HG03159 (cell line): ENCODE measurements at regions not wholly inside any gene's neighbourhood (a gene's known extent, or its start where the extent isn't known, plus 50 kb on each side); places are given as distances from the start of the nearest gene placed in this dataset.
"Not testable (repeated sequence)": the region's sequence is repeated elsewhere in the genome, so short reads cannot be mapped to it uniquely, and the experiment has no call there.

Experiments
- ATAC-seq: cut with Tn5 transposase; IDR thresholded peaks from one replicate; pipeline ENCODE4 v1.9.1; 2021; ENCODE audit warnings: mild to moderate bottlenecking, moderate library complexity; ENCODE audit not compliant: unreplicated experiment

DNA sequence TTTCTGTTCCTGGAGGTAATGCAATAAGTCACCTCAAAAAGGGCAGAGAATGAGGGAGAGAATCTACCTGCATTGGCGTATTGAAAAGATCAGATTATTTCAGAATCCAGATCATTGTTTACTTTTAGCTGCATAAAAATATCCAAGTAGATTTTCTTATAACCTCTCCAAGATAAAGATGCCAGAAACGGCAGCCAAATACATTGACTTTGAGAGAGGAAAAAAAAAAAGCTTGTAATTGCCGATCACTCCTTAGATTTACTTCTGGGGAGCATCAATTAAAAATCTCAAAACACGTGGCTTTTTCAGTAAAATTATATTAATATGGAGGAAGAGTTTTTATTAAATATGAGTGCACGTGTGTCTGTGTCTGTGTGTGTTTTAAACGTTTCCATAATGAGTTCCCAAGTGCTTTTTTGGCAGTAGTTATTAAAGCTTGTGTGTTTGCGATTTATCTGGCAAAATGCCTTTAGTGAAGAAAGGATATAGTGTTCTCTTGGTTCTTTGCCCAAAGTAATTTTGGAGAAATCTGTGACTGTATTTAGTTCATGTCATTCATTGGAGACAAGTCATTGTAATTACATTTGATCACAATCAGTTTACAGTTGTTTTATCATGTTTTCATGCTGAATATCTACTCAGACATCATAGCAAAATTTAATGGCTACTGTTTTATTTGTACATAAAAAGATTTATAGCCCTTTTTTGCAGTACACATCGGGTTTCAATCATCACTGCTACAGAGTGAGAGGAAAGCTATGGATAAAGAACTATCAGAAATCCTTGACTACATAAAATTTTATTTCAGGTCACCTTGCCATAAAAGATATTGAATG lies 176.1 kb downstream of the TM9SF2 start:
- ATAC-seq = no peak

DNA sequence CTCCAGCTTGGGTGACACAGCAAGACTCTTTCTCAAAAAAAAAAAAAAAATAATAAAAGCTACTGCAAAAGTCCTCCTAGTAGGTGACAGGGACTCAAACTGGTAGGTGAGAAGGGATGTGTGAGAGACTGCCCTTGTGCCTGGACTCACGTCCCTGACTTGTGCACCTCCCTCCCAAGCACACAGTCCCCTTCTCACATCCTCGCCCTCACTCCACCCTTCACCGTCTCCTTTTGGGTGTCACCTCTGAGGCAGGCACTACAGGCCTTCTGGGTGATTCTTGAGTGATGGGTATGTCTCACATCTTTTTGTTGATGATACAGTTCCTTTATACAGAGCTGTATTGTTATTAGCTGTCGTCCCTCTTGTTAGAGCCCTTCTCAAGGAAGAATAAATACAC lies 170.5 kb downstream of the TM9SF2 start:
- ATAC-seq = no peak

DNA sequence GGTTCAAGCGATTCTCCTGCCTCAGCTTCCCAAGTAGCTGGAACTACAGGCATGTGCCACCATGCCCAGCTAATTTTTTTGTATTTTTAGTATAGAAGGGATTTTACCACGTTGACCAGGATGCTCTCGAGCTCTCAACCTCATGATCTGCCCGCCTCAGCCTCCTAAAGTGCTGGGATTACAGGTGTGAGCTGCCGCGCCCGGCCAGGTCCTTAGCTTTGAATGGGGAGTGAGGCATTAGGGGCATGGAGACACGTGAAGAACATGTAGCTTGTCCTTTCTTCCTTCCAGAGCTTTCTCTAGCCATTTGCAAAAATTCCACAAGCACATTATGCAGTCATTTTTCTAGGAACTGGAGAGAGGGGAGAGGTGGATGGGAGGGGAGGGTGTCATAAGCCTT lies 167.8 kb downstream of the TM9SF2 start:
- not testable (repeated sequence) for ATAC-seq

DNA sequence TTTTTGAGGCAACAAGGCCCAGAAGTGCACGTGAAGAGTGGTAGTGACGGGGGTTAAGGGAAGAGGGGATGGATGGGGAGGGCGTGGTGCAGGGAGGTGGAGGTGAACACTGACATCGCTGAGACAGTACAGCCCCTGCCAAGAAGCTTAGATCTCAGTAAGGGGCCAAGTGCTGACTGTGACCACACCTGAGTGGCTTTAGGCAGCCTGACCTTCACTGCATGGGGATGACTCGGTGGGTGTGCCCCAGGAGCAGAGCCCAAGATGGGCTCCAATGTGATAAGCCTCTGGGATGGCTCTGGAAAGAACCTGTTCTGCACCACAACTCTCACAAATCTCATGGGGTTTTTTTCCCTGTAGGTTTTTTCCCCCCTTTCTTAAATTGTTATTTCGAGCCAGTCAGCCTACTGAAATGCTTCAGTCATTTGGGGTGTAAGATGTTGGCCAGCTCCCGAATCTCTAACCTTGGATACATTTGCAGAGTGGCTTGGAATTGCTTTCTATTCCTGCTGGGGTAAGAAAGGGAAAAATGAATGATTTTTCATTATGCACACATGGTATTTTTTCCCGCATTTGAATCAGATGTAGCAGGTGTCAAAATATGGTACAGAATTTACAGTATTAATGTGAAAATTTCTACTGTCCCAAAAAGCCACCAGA lies 165.0 kb downstream of the TM9SF2 start:
- ATAC-seq = no peak

DNA sequence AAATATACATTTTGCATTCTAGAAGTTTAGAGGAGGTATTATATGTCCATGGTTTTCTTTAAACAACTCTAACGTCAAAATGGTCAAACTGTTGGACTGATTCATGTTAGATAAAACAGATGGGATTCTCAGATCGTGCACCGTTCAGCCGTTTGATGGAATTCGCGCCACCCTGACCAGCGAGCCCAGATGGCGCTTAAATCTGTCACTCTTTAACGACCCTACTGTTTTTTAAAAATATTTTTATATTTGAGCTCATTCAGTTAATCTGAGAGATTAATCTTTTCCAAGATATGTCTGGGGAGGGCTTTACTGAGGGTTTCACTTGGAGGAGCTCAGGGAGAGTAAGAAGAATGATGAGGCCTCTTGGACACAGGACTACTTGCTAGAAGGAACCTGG lies 164.4 kb downstream of the TM9SF2 start:
- ATAC-seq = no peak

DNA sequence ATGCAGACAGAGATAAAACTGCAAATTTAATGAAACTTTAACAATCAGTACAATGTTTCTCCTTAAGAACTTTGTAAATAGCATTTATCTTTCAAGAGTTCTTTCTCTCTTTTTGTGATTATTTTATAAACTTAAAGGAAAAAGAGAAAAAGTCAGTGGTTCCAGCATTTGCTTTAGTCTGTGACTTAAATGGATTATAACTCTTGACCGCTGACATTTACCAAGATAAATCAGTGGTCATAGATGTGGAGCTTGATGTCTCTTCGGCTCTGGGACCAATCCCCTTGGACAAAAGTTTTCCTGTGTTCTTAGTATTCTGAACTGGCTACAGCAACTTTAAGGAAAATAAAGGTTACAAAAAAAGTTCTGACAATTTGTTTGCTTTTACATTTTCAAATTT lies 162.6 kb downstream of the TM9SF2 start:
- no peak for ATAC-seq

DNA sequence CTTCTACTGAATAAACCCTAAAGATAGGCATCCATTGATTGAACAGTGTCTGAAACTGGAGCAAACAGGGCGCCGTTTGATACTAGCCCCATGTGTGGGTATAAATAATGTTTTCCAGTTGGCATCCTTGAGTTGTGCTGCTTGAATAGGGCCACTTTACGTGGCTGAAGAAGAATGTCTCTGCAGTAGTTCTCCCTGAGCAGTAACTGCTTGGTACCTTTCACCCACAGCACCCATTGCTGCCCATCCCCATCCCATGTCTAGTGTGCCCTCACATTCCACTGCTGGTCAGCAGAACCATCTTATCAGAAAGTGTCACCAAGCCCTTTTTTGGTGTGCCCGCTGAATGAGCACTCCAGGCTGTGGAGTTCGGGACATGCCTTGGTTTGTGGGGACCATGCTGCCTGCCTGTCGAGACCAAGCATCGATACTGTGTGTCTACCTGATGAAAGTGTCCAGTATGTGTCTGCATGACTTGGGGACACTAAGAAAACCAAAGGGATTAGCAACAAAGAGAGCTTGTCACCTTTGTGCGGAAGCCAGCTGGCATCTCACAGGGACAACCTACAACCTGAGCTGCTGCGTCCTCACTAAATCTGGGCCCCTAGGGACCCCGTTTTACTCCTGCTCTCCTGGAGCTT lies 162.0 kb downstream of the TM9SF2 start:
- ATAC-seq = no peak

DNA sequence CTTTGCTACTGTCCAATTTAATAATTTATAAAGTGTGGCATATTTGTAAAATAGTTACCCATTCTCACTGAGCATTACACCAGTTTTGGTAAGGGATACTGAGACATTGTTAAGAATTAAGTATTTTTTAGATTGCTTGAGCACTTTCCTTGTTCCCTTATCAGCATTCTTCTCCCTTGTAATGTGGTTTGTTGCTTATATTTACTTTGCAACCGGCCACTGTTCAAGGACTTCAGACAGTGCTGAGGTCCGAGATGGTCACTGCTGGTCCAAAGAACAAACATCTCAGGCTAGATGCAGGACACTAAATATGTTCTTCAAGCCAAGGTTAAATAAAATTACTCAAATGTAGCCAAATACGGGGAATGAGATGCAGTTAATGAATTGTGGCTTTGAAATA lies 161.4 kb downstream of the TM9SF2 start:
- no peak for ATAC-seq

DNA sequence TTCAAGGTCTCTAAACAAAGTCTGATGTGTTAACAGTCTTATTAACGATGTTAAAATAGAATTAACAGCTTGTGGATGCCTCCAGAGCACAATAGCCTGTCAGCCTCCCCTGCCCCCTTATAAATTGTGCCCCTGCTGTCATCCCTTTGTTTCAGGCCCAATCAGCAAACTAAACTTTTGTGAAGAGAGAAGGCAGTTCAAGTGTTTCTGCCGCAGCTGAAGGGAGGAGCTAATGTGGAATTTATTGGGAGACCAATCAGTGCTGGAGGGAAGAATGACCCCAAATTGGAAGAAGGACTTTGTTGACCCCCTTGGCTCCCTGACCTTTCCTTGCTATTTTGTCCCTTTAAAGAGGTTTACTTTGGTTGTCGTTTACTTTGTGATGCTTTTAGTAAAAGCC lies 160.5 kb downstream of the TM9SF2 start:
- no peak for ATAC-seq

DNA sequence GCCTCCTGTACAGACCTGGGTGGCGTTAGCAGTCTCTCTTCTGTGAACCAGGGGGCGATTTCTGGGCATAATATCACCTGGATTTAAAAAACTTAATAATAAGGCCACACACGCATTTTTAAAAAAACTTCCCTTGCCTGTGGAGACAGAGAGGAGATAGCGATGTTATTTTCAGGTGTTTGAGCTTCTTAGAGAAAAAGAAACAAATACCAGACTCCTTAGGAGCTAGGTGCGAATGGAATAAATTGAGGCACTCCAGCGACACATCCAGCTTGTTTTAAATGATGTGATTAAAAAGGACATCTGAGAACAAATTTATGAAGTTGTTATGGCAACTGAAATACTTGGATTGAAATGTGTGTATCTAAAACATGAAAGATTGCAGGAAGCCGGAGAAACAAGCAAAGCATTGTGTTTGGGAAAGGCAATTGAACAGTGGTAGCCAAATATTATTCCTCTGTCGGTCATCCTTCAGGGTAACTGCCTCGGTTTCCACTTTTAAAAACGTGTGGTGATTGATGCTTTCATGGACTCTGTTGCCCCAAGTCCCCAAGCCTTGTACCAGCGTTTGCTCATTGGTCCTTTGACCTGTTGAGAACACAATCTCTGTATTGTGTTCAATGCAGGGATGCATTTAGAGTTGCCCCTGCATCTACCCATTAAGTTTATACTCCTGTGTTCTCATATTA lies 158.7 kb downstream of the TM9SF2 start:
- ATAC-seq = no peak

DNA sequence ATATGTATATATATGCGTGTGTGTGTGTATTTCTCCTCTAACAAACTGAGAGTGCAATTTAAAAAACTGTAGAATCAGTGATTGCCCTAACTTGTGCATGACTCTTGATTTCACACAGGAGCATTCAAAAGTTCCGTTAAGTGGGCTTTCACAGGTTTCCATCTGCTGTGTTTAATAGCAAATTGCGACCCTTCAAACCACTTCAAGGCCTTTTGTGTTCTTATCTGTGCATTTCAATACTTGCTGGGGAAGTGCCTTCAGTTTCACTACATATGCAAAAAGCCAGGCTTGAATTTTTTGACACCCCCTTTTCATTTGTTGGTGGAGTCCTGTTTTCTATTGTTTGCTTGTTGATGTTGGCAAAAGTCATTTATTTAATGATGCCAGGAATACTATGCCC lies 158.0 kb downstream of the TM9SF2 start:
- no peak for ATAC-seq

DNA sequence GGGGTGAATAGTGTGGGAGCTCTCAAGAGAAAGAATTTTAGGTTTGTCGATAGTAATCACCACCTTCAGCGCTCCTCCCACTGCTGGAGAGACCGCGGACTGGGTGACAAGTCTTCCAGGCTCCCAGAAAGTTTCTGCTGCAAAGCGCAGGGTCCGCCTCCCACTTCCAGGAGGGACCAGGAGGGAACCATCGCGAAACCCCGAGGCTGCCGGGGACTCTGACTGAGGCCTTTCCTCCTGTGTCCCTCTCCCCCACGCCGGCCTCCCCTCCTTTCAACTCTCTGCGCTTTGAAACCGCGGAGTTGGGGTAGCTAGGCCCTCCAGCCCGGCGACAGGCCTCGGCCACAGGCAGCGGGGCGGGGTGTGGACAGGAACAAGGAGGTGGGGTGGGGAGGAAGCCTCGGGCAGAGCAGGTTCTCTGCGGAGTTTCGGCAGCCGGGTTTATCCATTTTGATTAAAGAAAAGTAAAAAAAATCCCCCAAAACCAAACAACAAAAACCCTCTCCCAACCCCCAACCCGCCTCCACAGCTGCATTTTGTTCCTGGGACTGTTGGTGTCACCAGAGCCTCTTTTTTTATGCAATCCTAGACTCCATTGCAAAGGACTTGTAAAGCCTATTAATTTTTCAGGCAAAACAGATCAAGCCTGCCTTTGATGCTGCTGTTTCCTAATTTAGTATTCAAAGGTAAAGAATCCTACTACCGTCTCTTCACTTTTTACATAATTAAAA lies 157.2 kb downstream of the TM9SF2 start:
- peak; percentile 44 for ATAC-seq

DNA sequence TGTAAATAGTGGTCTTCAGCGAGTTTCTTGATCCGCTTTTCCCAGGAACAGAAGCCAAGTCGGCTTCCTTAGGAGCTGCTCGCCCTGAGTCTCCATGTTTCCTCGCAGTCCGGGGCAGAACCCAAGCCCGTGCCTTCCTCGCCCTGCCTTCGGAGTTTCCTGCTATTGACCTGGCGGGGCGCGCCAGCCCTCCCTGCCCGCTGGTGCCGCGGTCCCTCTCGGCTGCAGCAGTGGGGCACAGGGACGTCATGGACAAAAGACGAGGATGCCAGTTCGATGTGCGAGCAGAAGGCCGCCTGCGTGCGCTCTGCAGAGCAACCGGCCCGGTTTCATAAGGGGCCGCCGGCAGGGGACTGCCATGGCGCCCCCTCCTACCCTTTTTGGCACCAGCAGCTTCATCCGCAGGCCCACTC lies 156.6 kb downstream of the TM9SF2 start:
- peak; percentile 20 for ATAC-seq

DNA sequence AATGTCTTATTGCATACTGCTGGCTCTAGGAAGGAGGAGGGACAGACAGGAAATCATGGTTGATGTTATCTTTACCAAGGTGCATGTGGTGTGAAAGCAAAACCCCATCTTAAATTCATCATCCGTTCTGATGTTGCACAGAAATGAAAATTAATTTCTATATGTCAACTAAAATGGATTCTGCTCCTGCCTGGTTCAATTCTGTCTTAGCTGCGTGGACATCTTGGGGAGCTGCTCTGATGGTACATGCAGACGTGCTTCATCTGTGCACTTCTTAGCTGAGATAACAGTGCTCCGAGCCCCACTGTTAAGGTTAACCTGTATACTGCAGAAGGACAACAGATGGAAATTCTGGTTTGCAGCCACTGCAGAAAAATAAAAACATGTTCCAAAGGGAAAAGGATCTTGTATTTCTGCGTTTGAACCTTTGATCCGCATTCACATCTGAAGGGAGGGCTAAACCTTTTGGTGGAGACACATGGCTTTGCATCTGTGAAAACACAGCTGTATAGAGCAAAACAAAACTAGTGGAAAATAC lies 155.6 kb downstream of the TM9SF2 start:
- no peak for ATAC-seq

DNA sequence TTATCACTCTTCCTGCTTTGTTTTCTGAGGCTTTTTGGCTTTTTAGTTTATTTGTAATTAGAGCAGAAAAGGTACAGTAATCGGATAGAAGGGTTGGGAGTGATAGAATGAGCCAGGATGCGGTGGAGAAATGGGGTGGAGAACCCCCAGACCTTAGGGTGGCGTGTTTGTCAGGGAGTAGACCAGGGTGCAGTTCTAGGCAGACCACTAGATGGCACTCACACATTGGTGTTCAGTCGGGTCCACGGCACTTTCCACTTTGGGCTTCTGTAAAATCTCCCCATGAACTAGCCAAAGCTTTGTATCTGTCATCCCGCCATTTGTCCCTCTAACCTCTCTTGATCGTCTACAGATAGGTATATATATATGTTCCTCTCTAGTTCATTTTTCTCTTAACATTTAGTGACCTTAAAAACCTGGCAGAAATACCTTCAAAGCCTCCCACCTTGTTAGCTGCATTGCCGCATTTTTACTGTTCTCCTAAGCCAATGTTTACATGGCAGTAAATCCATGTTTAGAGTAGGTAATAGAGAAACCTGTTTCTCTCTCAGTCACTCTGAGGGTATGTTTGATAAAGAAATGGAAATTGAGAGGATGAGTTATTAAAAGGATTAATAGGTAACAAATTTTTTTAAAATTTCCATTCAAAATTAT lies 154.9 kb downstream of the TM9SF2 start:
- peak; percentile 68 for ATAC-seq

DNA sequence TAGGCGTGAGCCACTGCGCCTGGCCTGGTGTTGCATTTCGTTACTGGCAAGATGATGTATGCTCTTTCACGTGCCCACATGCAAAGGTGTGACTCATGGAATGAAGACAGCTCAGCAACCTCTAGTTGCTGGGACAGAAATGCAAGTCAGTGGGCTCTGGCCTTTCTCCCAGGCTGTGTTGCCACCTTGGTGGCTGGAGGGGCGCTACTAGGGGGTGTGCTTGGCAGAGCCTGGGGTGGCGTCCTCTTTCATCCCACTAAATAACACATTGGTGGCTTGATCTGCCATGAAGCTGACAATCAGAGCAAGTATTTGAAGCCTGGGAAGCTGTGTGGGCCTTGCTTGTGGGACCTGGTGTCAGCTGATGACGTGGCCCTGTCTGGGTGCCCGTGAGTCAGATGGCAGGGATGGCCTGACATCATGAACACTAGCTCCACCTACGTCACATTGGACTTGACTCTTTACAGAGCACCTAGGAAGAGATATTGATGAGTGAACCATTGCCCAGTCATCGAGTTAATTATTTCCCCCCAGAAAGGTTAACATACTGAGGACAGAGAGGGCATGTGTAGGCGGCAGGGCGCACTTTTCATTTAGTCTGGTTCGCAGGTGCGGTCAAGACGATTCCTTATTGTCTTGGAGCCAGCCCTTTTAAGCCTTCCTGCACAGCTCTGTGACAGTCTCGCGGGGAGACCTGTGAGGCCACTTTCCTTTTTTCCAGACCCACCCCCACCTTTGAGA lies 154.2 kb downstream of the TM9SF2 start:
- ATAC-seq = no peak

DNA sequence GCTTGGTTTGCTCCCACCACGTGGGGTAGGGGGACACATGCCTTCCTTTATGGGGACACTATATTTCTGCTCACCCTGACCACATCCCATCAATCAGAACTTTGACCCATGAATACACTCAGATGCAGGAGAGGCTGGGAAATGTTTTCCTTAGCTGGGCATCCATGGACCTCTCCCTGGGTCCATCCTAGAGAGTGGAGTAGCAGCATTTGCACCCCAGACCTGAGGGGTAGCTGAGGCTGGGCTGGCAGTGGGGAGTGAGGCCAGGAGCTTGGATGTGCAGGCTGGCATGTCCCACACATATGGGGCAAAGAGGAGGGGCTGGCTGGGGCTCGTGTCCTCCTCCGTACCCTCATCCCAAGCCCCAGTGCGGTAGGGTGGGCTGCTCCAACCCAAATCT lies 152.8 kb downstream of the TM9SF2 start:
- ATAC-seq = no peak

DNA sequence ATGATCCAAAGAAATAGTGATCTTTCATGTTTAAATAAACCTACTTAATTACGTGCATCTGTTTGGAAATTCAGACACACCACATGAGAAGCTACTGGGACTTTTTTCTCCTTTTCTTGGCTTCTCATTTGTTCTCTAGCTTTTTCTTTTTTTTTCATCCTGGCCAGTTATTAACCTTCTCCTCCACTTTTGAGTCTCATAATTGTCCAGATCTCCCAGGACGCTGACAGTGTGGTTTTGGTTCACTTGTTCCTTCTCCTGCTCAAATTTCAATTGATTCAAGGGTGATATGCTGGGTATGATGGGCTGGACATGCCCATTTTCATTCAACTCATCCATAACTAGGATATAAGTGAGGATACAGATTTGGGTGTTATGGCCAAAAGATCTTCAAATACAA lies 152.3 kb downstream of the TM9SF2 start:
- ATAC-seq = no peak

DNA sequence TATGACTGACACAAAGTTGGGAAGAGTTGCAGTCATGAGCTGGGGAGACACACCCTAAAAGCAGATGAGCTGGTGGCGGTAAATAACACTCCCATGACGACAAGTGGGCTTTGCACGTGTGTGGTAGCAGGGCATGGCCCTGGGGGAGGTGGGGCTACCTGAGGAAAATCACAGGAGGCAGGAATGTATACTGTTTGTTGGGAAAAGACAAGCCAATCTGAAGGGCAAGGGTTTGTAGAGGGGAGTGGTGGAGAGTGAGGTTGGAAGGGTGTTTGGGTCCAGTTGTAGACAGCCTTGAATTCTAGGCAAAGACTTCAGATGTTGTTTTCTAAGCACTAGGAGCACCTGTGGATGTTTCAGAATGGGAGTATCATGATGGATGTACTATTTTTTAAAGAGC lies 151.6 kb downstream of the TM9SF2 start:
- ATAC-seq = no peak
